Body of pancreas (tissue), 4 donors: ENCODE measurements at regions not wholly inside any gene's neighbourhood (a gene's known extent, or its start where the extent isn't known, plus 50 kb on each side); places are given as distances from the start of the nearest gene placed in this dataset.

Experiments
- ATAC-seq: fragments of 150-250 bp; one replicate; pipeline ENCODE4 v1.9.1; 2016
- DNase-seq, 4 donors: peaks; one replicate each; pipeline ENCODE4 v3.0.0-alpha.2; 2019
- H3K27ac ChIP-seq, 4 donors: fragments of 200-600 bp; sonication (generic); 1 replicate in 3 of 4; 2 replicates in 1 of 4; pipeline versions ENCODE4 v1.5.1 to v1.6.1; 2016 to 2019; ENCODE audit warnings: mild to moderate bottlenecking in 1 of 4, mixed read lengths in 1 of 4, moderate library complexity in 1 of 4
- H3K27me3 ChIP-seq, 2 donors: fragments of 200-600 bp; sonication (generic); one replicate each; pipeline ENCODE4 v1.6.0; 2016; ENCODE audit warnings: mild to moderate bottlenecking in 1 of 2
- H3K36me3 ChIP-seq, 2 donors: fragments of 200-600 bp; sonication (generic); replicated peaks in 1 of 2; 2 replicates each; pipeline ENCODE4 v1.5.1; 2016; ENCODE audit warnings: low read depth in 2 of 2; ENCODE audit not compliant: insufficient read depth in 1 of 2
- H3K4me1 ChIP-seq: fragments of 200-600 bp; sonication (generic); one replicate; pipeline ENCODE4 v1.6.0; 2016
- H3K4me3 ChIP-seq, 2 donors: fragments of 200-600 bp; sonication (generic); 1 replicate in 1 of 2; 2 replicates in 1 of 2; pipeline ENCODE4 v1.5.1; 2016 to 2019
- H3K9me3 ChIP-seq, 3 donors: fragments of 200-600 bp; sonication (generic); 1 replicate in 2 of 3; 2 replicates in 1 of 3; pipeline ENCODE4 v1.5.1; 2016
- CTCF ChIP-seq, 7 experiments: fragments of 450-650 bp in 4 of 7; fragments of 200-600 bp in 3 of 7; sonication (generic) in 3 of 7; IDR thresholded peaks; one replicate each; pipeline ENCODE4 v1.5.1; 2016 to 2019; ENCODE audit warnings: antibody characterized with exemption in 7 of 7
- POLR2A ChIP-seq, 3 donors: fragments of 450-650 bp; IDR thresholded peaks; one replicate each; pipeline ENCODE4 v1.6.1; 2016; ENCODE audit warnings: antibody characterized with exemption in 3 of 3, mild to moderate bottlenecking in 2 of 3
- WGBS, 2 donors: methylation state at CpG; one replicate each; pipeline ENCODE4 v1.1.5; 2017; 5-methylcytosine and 5-hydroxymethylcytosine counted together
- intact Hi-C: fragments of 100-400 bp; cut with DNase I; formaldehyde crosslinking; loops from one replicate; pipeline ENCODE4 v1.15.1; 2023

GRCh38 chr1:70778056-70778762 lies 269.4 kb downstream of the PTGER3 start:
- no peak overlapping the region for H3K4me3 ChIP-seq
- no peaks in the 10 kb centered on the region for H3K36me3 ChIP-seq
- ATAC-seq = no peak
- H3K27me3 ChIP-seq = no peaks in the 10 kb centered on the region
- WGBS, 2 donors = 72 to 77% methylated on average over 2 of the region's 2 CpGs
- intact Hi-C loops = no loop called here
- H3K4me1 ChIP-seq = no peaks in the 10 kb centered on the region
- TF ChIP-seq POLR2A (IDR thresholded peaks at IDR 0.05) (no peak), CTCF (IDR thresholded peaks at IDR 0.05) (no peak)
- DNase-seq = no peak
- H3K27ac ChIP-seq = no peak overlapping the region
- no peaks in the 10 kb centered on the region for H3K9me3 ChIP-seq

GRCh38 chr1:70778934-70779333 lies 268.7 kb downstream of the PTGER3 start:
- intact Hi-C loops = no loop called here
- Histone ChIP-seq H3K9me3 (no peaks in the 10 kb centered on the region), H3K4me1 (no peaks in the 10 kb centered on the region), H3K36me3 (no peaks in the 10 kb centered on the region), H3K4me3 (no peak overlapping the region), H3K27me3 (no peaks in the 10 kb centered on the region), H3K27ac (no peak overlapping the region)
- TF ChIP-seq CTCF (IDR thresholded peaks at IDR 0.05) (no peak), POLR2A (IDR thresholded peaks at IDR 0.05) (no peak)
- WGBS, 2 donors = 62 to 69% methylated on average over 1 of the region's 1 CpG
- DNase-seq (no peak), ATAC-seq (no peak)

DNA sequence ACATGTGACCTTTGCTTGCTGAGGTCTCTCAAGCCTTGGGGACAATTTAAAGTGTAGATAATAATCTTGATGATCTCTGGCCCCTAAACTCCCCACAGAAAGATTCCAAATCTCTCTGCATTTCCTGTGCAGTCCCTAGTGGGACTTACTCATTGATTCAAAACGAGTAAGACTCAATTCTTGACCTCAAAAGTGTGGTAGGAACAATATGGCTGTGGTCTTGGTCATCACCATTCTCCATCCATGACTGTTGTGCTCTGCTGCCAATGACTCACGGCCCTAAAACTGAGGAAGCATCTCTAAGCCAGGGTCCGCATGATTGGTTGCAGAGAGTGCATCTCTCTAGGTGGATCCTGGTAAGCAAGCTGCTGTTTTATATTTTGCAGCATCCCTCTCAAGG lies 268.0 kb downstream of the PTGER3 start:
- H3K36me3 ChIP-seq = no peaks in the 10 kb centered on the region
- peak; percentile 35 for ATAC-seq
- no peaks in the 10 kb centered on the region for H3K27me3 ChIP-seq
- no peaks in the 10 kb centered on the region for H3K9me3 ChIP-seq
- 64 to 72% methylated on average over 3 of the region's 3 CpGs for WGBS, 2 donors
- H3K27ac ChIP-seq = no peak overlapping the region
- peak in 1 of 4 donors; percentile 9 for DNase-seq
- intact Hi-C loops = no loop called here
- no peak for TF ChIP-seq POLR2A (IDR thresholded peaks at IDR 0.05)
- TF ChIP-seq CTCF (IDR thresholded peaks at IDR 0.05) = no peak
- no peaks in the 10 kb centered on the region for H3K4me1 ChIP-seq
- H3K4me3 ChIP-seq = no peak overlapping the region

DNA sequence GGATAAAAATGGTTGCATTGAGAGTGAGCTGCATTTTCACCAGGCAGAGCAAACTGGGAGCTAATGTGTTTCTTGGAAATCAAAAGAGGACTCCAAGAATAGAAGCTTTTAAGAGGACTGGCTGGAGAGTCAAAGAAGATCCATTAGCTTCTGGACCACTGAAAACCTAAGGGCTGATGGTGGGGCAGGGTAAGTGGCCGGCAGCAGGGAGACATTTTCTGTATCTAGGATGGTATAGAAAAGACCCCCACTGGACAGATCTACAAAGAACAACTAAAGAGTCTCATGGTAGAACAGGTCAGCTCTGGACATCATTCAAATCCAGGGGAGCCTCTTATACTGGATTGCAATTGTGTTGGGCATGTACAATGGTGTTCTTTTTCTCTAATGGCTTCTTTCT lies 262.3 kb downstream of the PTGER3 start:
- H3K36me3 ChIP-seq = no peaks in the 10 kb centered on the region
- no peaks in the 10 kb centered on the region for H3K9me3 ChIP-seq
- ATAC-seq = no peak
- no peaks in the 10 kb centered on the region for H3K27me3 ChIP-seq
- H3K4me1 ChIP-seq = no peaks in the 10 kb centered on the region
- WGBS, 2 donors = 76 to 79% methylated on average over 1 of the region's 1 CpG
- TF ChIP-seq CTCF (IDR thresholded peaks at IDR 0.05) (no peak), POLR2A (IDR thresholded peaks at IDR 0.05) (no peak)
- H3K27ac ChIP-seq = no peak overlapping the region
- intact Hi-C loops = no loop called here
- no peak for DNase-seq
- no peak overlapping the region for H3K4me3 ChIP-seq
